OCI-LY3 (cell line): ENCODE measurements at regions not wholly inside any gene's neighbourhood (a gene's known extent, or its start where the extent isn't known, plus 50 kb on each side); places are given as distances from the start of the nearest gene placed in this dataset.

ENCODE experiments used
- H2AFZ ChIP-seq: fragments of 200-600, 300-600 bp; shearing (Covaris generic); 2 replicates; pipeline ENCODE4 v1.6.0; 2014; ENCODE audit warnings: antibody characterized with exemption, low read depth, low read length
- H3K27ac ChIP-seq: fragments of 200-600, 300-600 bp; sonication (generic); 2 replicates; pipeline ENCODE4 v1.5.1; 2014; ENCODE audit warnings: mild to moderate bottlenecking, low read length, moderate library complexity, mixed read lengths
- H3K27me3 ChIP-seq: fragments of 200-600, 300-600 bp; sonication (generic); 2 replicates; pipeline ENCODE4 v1.6.1; 2014; ENCODE audit warnings: low read depth, low read length, mixed read lengths
- H3K36me3 ChIP-seq: fragments of 200-600, 300-600 bp; sonication (generic); replicated peaks from 2 replicates; pipeline ENCODE3; 2014; ENCODE audit warnings: low read depth, low read length, mixed read lengths
- H3K4me1 ChIP-seq: fragments of 300-600, 200-600 bp; sonication (generic); 2 replicates; pipeline ENCODE4 v1.6.1; 2014; ENCODE audit warnings: low read length, mixed read lengths
- H3K4me2 ChIP-seq: fragments of 200-600, 300-600 bp; sonication (generic); 2 replicates; pipeline ENCODE4 v1.6.1; 2014; ENCODE audit warnings: low read length, mixed read lengths
- H3K4me3 ChIP-seq: fragments of 300-600, 200-600 bp; sonication (generic); 2 replicates; pipeline ENCODE4 v1.5.1; 2014; ENCODE audit warnings: antibody characterized with exemption, mild to moderate bottlenecking, low read length, moderate library complexity
- H3K79me2 ChIP-seq: fragments of 300-600, 200-600 bp; shearing (Covaris generic); 2 replicates; pipeline ENCODE4 v1.6.1; 2014; ENCODE audit warnings: mild to moderate bottlenecking, low read length, mixed read lengths
- H3K9ac ChIP-seq: fragments of 300-600, 200-600 bp; shearing (Covaris generic); 2 replicates; pipeline ENCODE4 v1.6.0; 2014; ENCODE audit warnings: mild to moderate bottlenecking, low read length, moderate library complexity
- H3K9me3 ChIP-seq: fragments of 200-600, 300-600 bp; shearing (Covaris generic); 2 replicates; pipeline ENCODE4 v1.6.1; 2014; ENCODE audit warnings: low read length, mixed read lengths; ENCODE audit not compliant: insufficient read depth
- H4K20me1 ChIP-seq: fragments of 200-600, 300-600 bp; sonication (generic); 2 replicates; pipeline ENCODE4 v1.6.1; 2016; ENCODE audit warnings: low read length, mixed read lengths; ENCODE audit not compliant: insufficient read depth
- CTCF ChIP-seq: fragments of 200-600, 300-600 bp; sonication (generic); IDR thresholded peaks from 2 replicates; pipeline ENCODE4 v1.5.1; 2014; ENCODE audit warnings: antibody characterized with exemption, low read length, low read depth
- EZH2phosphoT487 ChIP-seq: fragments of 200-600 bp; shearing (Covaris generic); IDR thresholded peaks from 2 replicates; pipeline ENCODE4 v1.6.1; 2018; ENCODE audit warnings: antibody characterized with exemption, mixed run types, low read depth

GRCh38 chr3:189401196-189401595, 229.4 kb downstream of the TPRG1 start:
- Histone ChIP-seq H3K79me2 (no peaks in the 10 kb centered on the region), H3K9me3 (0 out of 2 replicates have a peak, but pooled peaks cover 3% of the 10 kb centered on the region), H3K4me3 (no peak overlapping the region), H4K20me1 (no peaks in the 10 kb centered on the region), H3K27ac (no peak overlapping the region), H3K4me1 (peaks cover 29% of the 10 kb centered on the region), H2AFZ (no peak overlapping the region), H3K4me2 (no peak overlapping the region), H3K36me3 (no peaks in the 10 kb centered on the region), H3K27me3 (no peaks in the 10 kb centered on the region), H3K9ac (no peak overlapping the region)
- no peak for TF ChIP-seq EZH2phosphoT487
- TF ChIP-seq CTCF: no peak

- H2AFZ ChIP-seq: no peak overlapping the region
- no peak for TF ChIP-seq EZH2phosphoT487
- no peak for TF ChIP-seq CTCF
- 0 out of 2 replicates have a peak, but pooled peaks cover 3% of the 10 kb centered on the region for H3K9me3 ChIP-seq
- H4K20me1 ChIP-seq: no peaks in the 10 kb centered on the region
- H3K27me3 ChIP-seq: no peaks in the 10 kb centered on the region
- H3K4me1 ChIP-seq: peaks cover 24% of the 10 kb centered on the region
- H3K9ac ChIP-seq: no peak overlapping the region
- no peak overlapping the region for H3K4me2 ChIP-seq
- no peaks in the 10 kb centered on the region for H3K36me3 ChIP-seq
- no peaks in the 10 kb centered on the region for H3K79me2 ChIP-seq
- no peak overlapping the region for H3K4me3 ChIP-seq
- H3K27ac ChIP-seq: no peak overlapping the region
Measured at GRCh38 chr3:189403194-189403593, 228.0 kb upstream of the TP63 start.

GRCh38 chr3:189404024-189404423, 227.2 kb upstream of the TP63 start:
- Histone ChIP-seq H3K4me1 (peaks cover 24% of the 10 kb centered on the region), H3K79me2 (no peaks in the 10 kb centered on the region), H3K27me3 (no peaks in the 10 kb centered on the region), H2AFZ (no peak overlapping the region), H3K4me3 (no peak overlapping the region), H3K4me2 (peak overlapping the region; percentile 67; the same call in 1 of the 2 replicates), H4K20me1 (no peaks in the 10 kb centered on the region), H3K9ac (no peak overlapping the region), H3K9me3 (0 out of 2 replicates have a peak, but pooled peaks cover 3% of the 10 kb centered on the region), H3K36me3 (no peaks in the 10 kb centered on the region), H3K27ac (no peak overlapping the region)
- no peak for TF ChIP-seq EZH2phosphoT487
- no peak for TF ChIP-seq CTCF

- peaks cover 24% of the 10 kb centered on the region for H3K4me1 ChIP-seq
- H3K4me3 ChIP-seq: peak overlapping the region; percentile 32; the same call in 1 of the 2 replicates
- no peak for TF ChIP-seq EZH2phosphoT487
- TF ChIP-seq CTCF: no peak
- no peaks in the 10 kb centered on the region for H3K36me3 ChIP-seq
- H3K4me2 ChIP-seq: peak overlapping the region; percentile 67
- H3K79me2 ChIP-seq: no peaks in the 10 kb centered on the region
- H3K27ac ChIP-seq: peak overlapping the region; percentile 55
- H3K27me3 ChIP-seq: no peaks in the 10 kb centered on the region
- H3K9ac ChIP-seq: peak overlapping the region; percentile 10; the same call in 1 of the 2 replicates
- H3K9me3 ChIP-seq: 0 out of 2 replicates have a peak, but pooled peaks cover 3% of the 10 kb centered on the region
- peak overlapping the region; percentile 67; the same call in 1 of the 2 replicates for H2AFZ ChIP-seq
- no peaks in the 10 kb centered on the region for H4K20me1 ChIP-seq
Measured at GRCh38 chr3:189404797-189405484, 226.2 kb upstream of the TP63 start.
